WTC11 (cell line): ENCODE measurements at regions not wholly inside any gene's neighbourhood (a gene's known extent, or its start where the extent isn't known, plus 50 kb on each side); places are given as distances from the start of the nearest gene placed in this dataset.

ENCODE experiments used
- ATAC-seq: fragments of 200-7000 bp; cut with Tn5 transposase; 2 replicates; pipeline ENCODE4 v1.10.0; 2021; ENCODE audit warnings: mild to moderate bottlenecking, moderate library complexity
- CTCF ChIA-PET: fragments of 300-600 bp; sonication (Branson Sonifier 250); formaldehyde crosslinking; loops from one replicate; lab custom pipeline; 2021; ENCODE audit warnings: antibody characterized with exemption; lab: Charles Lee
- POLR2A ChIA-PET: fragments of 350-600 bp; sonication (Branson Sonifier 250); formaldehyde crosslinking; loops from one replicate; lab custom pipeline; 2021; ENCODE audit warnings: antibody characterized with exemption; lab: Charles Lee
- DNase-seq: peaks from one replicate; pipeline ENCODE4 v3.0.0; 2021; ENCODE audit warnings: low spot score
- H3K27ac Mint-ChIP-seq: 2 replicates; pipeline ENCODE4 v1.8.0; 2021; ENCODE audit warnings: mixed read lengths
- H3K27me3 Mint-ChIP-seq: 2 replicates; pipeline ENCODE4 v1.8.0; 2021; ENCODE audit warnings: low read depth, mild to moderate bottlenecking, moderate library complexity, mixed read lengths
- H3K36me3 Mint-ChIP-seq: 2 replicates; pipeline ENCODE4 v1.8.0; 2021; ENCODE audit warnings: mixed read lengths
- H3K4me1 Mint-ChIP-seq: 2 replicates; pipeline ENCODE4 v1.8.0; 2022; ENCODE audit warnings: mixed read lengths
- H3K4me3 Mint-ChIP-seq: 2 replicates; pipeline ENCODE4 v1.8.0; 2021; ENCODE audit warnings: mild to moderate bottlenecking, moderate library complexity, mixed read lengths
- H3K9me3 Mint-ChIP-seq: 2 replicates; pipeline ENCODE4 v1.8.0; 2021; ENCODE audit warnings: mixed read lengths
- AR ChIP-seq: fragments of 250-450 bp; sonication (Bioruptor Pico); IDR thresholded peaks from 2 replicates; pipeline ENCODE4 v1.9.0; 2021; ENCODE audit warnings: mild to moderate bottlenecking
- ELF4 ChIP-seq: sonication (generic); formaldehyde crosslinking; IDR thresholded peaks from 2 replicates; pipeline ENCODE4 v1.8.1; 2022; ENCODE audit warnings: low read depth, mild to moderate bottlenecking, moderate library complexity, missing genetic modification reagents
- ESRRA ChIP-seq: sonication (generic); formaldehyde crosslinking; IDR thresholded peaks from 2 replicates; pipeline ENCODE4 v1.8.1; 2022; ENCODE audit warnings: mild to moderate bottlenecking, missing genetic modification reagents, borderline replicate concordance
- FOXP4 ChIP-seq: sonication (generic); formaldehyde crosslinking; IDR thresholded peaks from 2 replicates; pipeline ENCODE4 v1.8.0; 2022; ENCODE audit warnings: mild to moderate bottlenecking, missing genetic modification reagents
- MLX ChIP-seq: sonication (generic); formaldehyde crosslinking; IDR thresholded peaks from 2 replicates; pipeline ENCODE4 v1.8.1; 2023; ENCODE audit warnings: mild to moderate bottlenecking, missing genetic modification reagents, moderate library complexity
- NFYB ChIP-seq: sonication (generic); formaldehyde crosslinking; conservative IDR thresholded peaks from 2 replicates; pipeline ENCODE4 v1.8.0; 2022; ENCODE audit warnings: low read depth, missing genetic modification reagents
- PRRX2 ChIP-seq: fragments of 250-450 bp; sonication (Bioruptor Pico); IDR thresholded peaks from 2 replicates; pipeline ENCODE4 v1.8.0; 2021; ENCODE audit warnings: mild to moderate bottlenecking
- RELA ChIP-seq: sonication (generic); formaldehyde crosslinking; IDR thresholded peaks from 2 replicates; pipeline ENCODE4 v1.8.1; 2022; ENCODE audit warnings: missing genetic modification reagents, mild to moderate bottlenecking, borderline replicate concordance
- TCF7 ChIP-seq: sonication (generic); formaldehyde crosslinking; IDR thresholded peaks from 2 replicates; pipeline ENCODE4 v1.8.0; 2022; ENCODE audit warnings: mild to moderate bottlenecking, low read depth, missing genetic modification reagents, moderate library complexity
- ZBTB21 ChIP-seq: sonication (generic); formaldehyde crosslinking; IDR thresholded peaks from 2 replicates; pipeline ENCODE4 v1.8.1; 2023; ENCODE audit warnings: mild to moderate bottlenecking, missing genetic modification reagents, borderline replicate concordance
- ZNF138 ChIP-seq: sonication (generic); formaldehyde crosslinking; conservative IDR thresholded peaks from 2 replicates; pipeline ENCODE4 v1.8.1; 2022; ENCODE audit warnings: mild to moderate bottlenecking, moderate library complexity, missing genetic modification reagents
- ZNF396 ChIP-seq: fragments of 250-450 bp; sonication (Bioruptor Pico); IDR thresholded peaks from 2 replicates; pipeline ENCODE4 v1.8.0; 2021; ENCODE audit warnings: mild to moderate bottlenecking, moderate library complexity, borderline replicate concordance
- ZNF416 ChIP-seq: fragments of 250-450 bp; sonication (Bioruptor Pico); IDR thresholded peaks from 2 replicates; pipeline ENCODE4 v1.9.0; 2021; ENCODE audit warnings: mild to moderate bottlenecking, inconsistent platforms
- ZSCAN18 ChIP-seq: fragments of 250-450 bp; sonication (Bioruptor Pico); IDR thresholded peaks from 2 replicates; pipeline ENCODE4 v2.1.2; 2022; ENCODE audit warnings: mild to moderate bottlenecking, moderate library complexity
- TF ChIP-seq, protein P1 (sequence below): fragments of 250-450 bp; sonication (Bioruptor Pico); IDR thresholded peaks from 2 replicates; pipeline ENCODE4 v1.9.0; 2021; ENCODE audit warnings: mild to moderate bottlenecking, borderline replicate concordance

GRCh38 chr11:11740836-11741235, 100.9 kb upstream of the USP47 start:
- ChIA-PET CTCF (interaction anchor here (1.2 kb wide), 1 partner anchor 47 kb away, joined by 3 read pairs; no protein-coding TSS in a partner anchor), POLR2A (no interaction called here)
- Mint-ChIP-seq H3K9me3 (no peaks in the 10 kb centered on the region), H3K27me3 (no peaks in the 10 kb centered on the region; the same call in 1 of the 2 replicates), H3K4me1 (peaks cover 7% of the 10 kb centered on the region), H3K36me3 (no peaks in the 10 kb centered on the region), H3K4me3 (no peak overlapping the region), H3K27ac (no peak overlapping the region)
- DNase-seq (no peak), ATAC-seq (no peak)
- TF ChIP-seq ZNF416 (CRISPR knock-in tag) (no peak), TCF7 (CRISPR knock-in tag) (no peak), MLX (CRISPR knock-in tag) (no peak), RELA (no peak), ELF4 (CRISPR knock-in tag) (no peak), ZNF396 (CRISPR knock-in tag) (no peak), ZNF138 (CRISPR knock-in tag) (no peak), FOXP4 (CRISPR knock-in tag) (no peak)
- TF ChIP-seq, protein P1, sequence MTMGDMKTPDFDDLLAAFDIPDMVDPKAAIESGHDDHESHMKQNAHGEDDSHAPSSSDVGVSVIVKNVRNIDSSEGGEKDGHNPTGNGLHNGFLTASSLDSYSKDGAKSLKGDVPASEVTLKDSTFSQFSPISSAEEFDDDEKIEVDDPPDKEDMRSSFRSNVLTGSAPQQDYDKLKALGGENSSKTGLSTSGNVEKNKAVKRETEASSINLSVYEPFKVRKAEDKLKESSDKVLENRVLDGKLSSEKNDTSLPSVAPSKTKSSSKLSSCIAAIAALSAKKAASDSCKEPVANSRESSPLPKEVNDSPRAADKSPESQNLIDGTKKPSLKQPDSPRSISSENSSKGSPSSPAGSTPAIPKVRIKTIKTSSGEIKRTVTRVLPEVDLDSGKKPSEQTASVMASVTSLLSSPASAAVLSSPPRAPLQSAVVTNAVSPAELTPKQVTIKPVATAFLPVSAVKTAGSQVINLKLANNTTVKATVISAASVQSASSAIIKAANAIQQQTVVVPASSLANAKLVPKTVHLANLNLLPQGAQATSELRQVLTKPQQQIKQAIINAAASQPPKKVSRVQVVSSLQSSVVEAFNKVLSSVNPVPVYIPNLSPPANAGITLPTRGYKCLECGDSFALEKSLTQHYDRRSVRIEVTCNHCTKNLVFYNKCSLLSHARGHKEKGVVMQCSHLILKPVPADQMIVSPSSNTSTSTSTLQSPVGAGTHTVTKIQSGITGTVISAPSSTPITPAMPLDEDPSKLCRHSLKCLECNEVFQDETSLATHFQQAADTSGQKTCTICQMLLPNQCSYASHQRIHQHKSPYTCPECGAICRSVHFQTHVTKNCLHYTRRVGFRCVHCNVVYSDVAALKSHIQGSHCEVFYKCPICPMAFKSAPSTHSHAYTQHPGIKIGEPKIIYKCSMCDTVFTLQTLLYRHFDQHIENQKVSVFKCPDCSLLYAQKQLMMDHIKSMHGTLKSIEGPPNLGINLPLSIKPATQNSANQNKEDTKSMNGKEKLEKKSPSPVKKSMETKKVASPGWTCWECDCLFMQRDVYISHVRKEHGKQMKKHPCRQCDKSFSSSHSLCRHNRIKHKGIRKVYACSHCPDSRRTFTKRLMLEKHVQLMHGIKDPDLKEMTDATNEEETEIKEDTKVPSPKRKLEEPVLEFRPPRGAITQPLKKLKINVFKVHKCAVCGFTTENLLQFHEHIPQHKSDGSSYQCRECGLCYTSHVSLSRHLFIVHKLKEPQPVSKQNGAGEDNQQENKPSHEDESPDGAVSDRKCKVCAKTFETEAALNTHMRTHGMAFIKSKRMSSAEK (CRISPR knock-in tag), result no peak

- no peak overlapping the region for H3K27ac Mint-ChIP-seq
- H3K4me3 Mint-ChIP-seq, result no peak overlapping the region
- H3K4me1 Mint-ChIP-seq, result peaks cover 14% of the 10 kb centered on the region
- no peak for TF ChIP-seq PRRX2 (CRISPR knock-in tag)
- POLR2A ChIA-PET, result no interaction called here
- ATAC-seq (no peak), DNase-seq (no peak)
- no peaks in the 10 kb centered on the region; the same call in 1 of the 2 replicates for H3K27me3 Mint-ChIP-seq
- CTCF ChIA-PET, result interaction anchor here (1.2 kb wide), 1 partner anchor 47 kb away, joined by 3 read pairs; no protein-coding TSS in a partner anchor
- H3K36me3 Mint-ChIP-seq, result no peaks in the 10 kb centered on the region
- H3K9me3 Mint-ChIP-seq, result no peaks in the 10 kb centered on the region
Observed at GRCh38 chr11:11740073-11740702, 101.6 kb upstream of the USP47 start.

DNA sequence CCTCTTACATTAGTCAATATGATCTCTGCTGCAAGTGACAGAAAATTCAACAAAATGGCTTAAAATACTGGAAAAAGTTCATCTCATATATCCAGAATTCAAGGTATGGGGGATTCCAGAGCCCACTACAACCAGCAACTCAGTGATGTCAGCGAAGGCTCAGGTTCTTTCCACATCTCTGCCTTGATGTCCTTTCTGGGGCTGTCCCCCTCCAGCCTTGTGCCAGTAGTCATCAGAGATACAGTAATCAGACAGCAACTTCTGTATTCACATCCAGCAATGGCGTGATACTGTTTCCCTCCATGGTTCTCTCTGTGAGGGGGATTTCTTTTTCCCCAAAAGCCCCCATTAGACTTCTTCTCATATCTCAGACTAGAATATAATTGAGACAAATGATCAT, 103.4 kb upstream of the USP47 start:
- H3K27ac Mint-ChIP-seq, result no peak overlapping the region
- peaks cover 18% of the 10 kb centered on the region for H3K4me1 Mint-ChIP-seq
- H3K9me3 Mint-ChIP-seq, result no peaks in the 10 kb centered on the region
- POLR2A ChIA-PET, result no interaction called here
- DNase-seq, result no peak
- no peaks in the 10 kb centered on the region for H3K36me3 Mint-ChIP-seq
- no peak for ATAC-seq
- CTCF ChIA-PET, result no interaction called here
- no peak overlapping the region for H3K4me3 Mint-ChIP-seq
- H3K27me3 Mint-ChIP-seq, result no peaks in the 10 kb centered on the region; the same call in 1 of the 2 replicates
- TF ChIP-seq NFYB (CRISPR knock-in tag), result no peak
- TF ChIP-seq ZBTB21, result no peak
- TF ChIP-seq AR, result no peak
- TF ChIP-seq, protein P1 (CRISPR knock-in tag), result no peak
- TF ChIP-seq ZSCAN18 (CRISPR knock-in tag), result no peak
- TF ChIP-seq ESRRA, result no peak
